GM12872 (cell line): ENCODE measurements at regions not wholly inside any gene's neighbourhood (a gene's known extent, or its start where the extent isn't known, plus 50 kb on each side); places are given as distances from the start of the nearest gene placed in this dataset.

Experiments
- TF ChIP-seq, protein P1 (sequence below): IDR thresholded peaks from 3 replicates; pipeline ENCODE4 v1.5.1; 2011; ENCODE audit warnings: low read depth, mild to moderate bottlenecking, low read length, moderate library complexity; ENCODE audit not compliant: insufficient read depth

DNA sequence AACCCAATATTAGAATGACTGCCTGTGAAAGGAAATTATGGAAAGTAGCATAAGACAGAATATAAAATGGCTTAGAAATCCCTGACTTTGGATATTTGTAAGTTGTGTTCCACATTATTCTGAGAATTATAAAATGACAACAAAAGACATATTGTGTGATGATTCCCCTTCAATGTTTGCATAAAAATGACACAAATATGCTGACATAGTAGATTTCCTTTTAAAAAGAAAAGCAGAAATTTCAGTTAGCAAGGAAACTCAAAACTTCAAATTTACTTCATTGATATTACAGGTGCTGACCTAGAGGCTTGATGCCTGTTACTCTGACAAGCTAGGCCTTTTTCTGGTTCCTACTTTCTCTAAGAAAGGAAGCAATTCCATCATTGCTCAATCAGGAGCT lies 816.9 kb upstream of the HS3ST5 start:
- TF ChIP-seq, protein P1, sequence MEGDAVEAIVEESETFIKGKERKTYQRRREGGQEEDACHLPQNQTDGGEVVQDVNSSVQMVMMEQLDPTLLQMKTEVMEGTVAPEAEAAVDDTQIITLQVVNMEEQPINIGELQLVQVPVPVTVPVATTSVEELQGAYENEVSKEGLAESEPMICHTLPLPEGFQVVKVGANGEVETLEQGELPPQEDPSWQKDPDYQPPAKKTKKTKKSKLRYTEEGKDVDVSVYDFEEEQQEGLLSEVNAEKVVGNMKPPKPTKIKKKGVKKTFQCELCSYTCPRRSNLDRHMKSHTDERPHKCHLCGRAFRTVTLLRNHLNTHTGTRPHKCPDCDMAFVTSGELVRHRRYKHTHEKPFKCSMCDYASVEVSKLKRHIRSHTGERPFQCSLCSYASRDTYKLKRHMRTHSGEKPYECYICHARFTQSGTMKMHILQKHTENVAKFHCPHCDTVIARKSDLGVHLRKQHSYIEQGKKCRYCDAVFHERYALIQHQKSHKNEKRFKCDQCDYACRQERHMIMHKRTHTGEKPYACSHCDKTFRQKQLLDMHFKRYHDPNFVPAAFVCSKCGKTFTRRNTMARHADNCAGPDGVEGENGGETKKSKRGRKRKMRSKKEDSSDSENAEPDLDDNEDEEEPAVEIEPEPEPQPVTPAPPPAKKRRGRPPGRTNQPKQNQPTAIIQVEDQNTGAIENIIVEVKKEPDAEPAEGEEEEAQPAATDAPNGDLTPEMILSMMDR = no peak

DNA sequence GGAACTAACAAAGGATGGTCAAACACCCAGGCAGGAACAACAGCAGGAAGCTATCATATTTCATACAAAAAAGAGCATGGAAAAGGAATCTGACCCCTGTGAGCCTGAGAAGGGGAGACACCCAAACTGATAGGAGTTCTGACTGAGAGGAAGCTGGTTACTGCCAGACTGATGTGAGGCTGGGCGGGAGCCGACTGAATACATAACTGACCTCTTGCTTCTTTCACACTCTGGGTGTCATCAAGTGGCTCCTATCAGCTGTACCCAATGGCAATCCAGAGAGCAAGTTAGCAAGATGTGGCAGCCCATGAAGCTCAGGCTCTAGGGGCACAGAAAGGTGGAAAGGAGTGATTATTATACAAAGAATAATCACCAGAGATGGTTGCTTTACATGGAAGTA lies 795.1 kb upstream of the HS3ST5 start:
- TF ChIP-seq, protein P1 = no peak

GRCh38 chr6:115133790-115134189 lies 791.0 kb upstream of the HS3ST5 start:
- TF ChIP-seq, protein P1 = no peak

GRCh38 chr6:115131709-115132490 lies 789.1 kb upstream of the HS3ST5 start:
- TF ChIP-seq, protein P1 = no peak

GRCh38 chr6:115120391-115120790 lies 777.6 kb upstream of the HS3ST5 start:
- TF ChIP-seq, protein P1 = no peak

DNA sequence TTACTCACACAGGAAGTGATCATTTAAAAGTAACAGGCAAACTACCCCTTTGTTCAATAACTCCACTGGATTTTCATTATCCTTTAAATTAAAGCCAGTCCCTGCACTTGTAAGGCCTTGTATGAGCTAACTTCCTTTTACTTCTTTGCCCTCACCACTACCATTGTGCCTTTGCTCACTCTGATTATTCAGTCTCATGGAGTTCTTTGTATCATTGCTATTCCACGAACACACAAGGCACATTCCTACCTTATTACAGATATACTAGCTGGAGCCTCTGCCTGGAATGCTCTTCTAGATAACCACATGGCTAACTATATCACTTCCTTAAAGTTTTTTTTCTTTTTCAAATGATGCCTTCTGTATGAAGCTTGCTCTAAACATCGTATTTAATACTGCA lies 748.6 kb upstream of the HS3ST5 start:
- TF ChIP-seq, protein P1 = no peak

- TF ChIP-seq, protein P1 = no peak
These were observed 735.7 kb upstream of the HS3ST5 start for GRCh38 chr6:115078555-115078954.
